Activated naive CD8-positive, alpha-beta T cell treated with anti-CD3 and anti-CD28 coated beads, Interleukin-2, amount 10 ng/mL, durations not matched to agents 7 days and 5 days (primary cell): ENCODE measurements at regions not wholly inside any gene's neighbourhood (a gene's known extent, or its start where the extent isn't known, plus 50 kb on each side); places are given as distances from the start of the nearest gene placed in this dataset.

Source experiments
- ATAC-seq: fragments of 150-1000 bp; cut with Tn5 transposase; one replicate; pipeline ENCODE4 v1.10.0; 2021; ENCODE audit warnings: low read depth, moderate library complexity
- POLR2A ChIA-PET: fragments of 350-600 bp; sonication (Branson Sonifier 250); formaldehyde crosslinking; loops from one replicate; lab custom pipeline; 2021; ENCODE audit warnings: antibody characterized with exemption; lab: Charles Lee
- DNase-seq: peaks from one replicate; pipeline ENCODE4 v3.0.0; 2021
- H3K27ac Mint-ChIP-seq: one replicate; pipeline ENCODE4 v1.8.0; 2022; ENCODE audit warnings: mild to moderate bottlenecking, mixed read lengths
- H3K27me3 Mint-ChIP-seq: one replicate; pipeline ENCODE4 v1.8.0; 2022; ENCODE audit warnings: mild to moderate bottlenecking, moderate library complexity, mixed read lengths
- H3K36me3 Mint-ChIP-seq: one replicate; pipeline ENCODE4 v1.8.0; 2021; ENCODE audit warnings: mild to moderate bottlenecking, mixed read lengths
- H3K4me1 Mint-ChIP-seq: one replicate; pipeline ENCODE4 v1.8.0; 2021; ENCODE audit warnings: mixed read lengths
- H3K4me3 Mint-ChIP-seq: one replicate; pipeline ENCODE4 v1.8.0; 2022; ENCODE audit warnings: mild to moderate bottlenecking, moderate library complexity, mixed read lengths
- H3K9me3 Mint-ChIP-seq: one replicate; pipeline ENCODE4 v1.8.0; 2021; ENCODE audit warnings: mixed read lengths

- ATAC-seq = no peak
- H3K9me3 Mint-ChIP-seq = peaks cover 1% of the 10 kb centered on the region
- H3K27ac Mint-ChIP-seq = no peak overlapping the region
- no peaks in the 10 kb centered on the region for H3K36me3 Mint-ChIP-seq
- DNase-seq = no peak
- no peaks in the 10 kb centered on the region for H3K4me1 Mint-ChIP-seq
- POLR2A ChIA-PET = no interaction called here
- H3K27me3 Mint-ChIP-seq = peaks cover 4% of the 10 kb centered on the region
- no peak overlapping the region for H3K4me3 Mint-ChIP-seq
These were observed 296.0 kb upstream of the SP4 start for GRCh38 chr7:21131897-21132296.

- Mint-ChIP-seq H3K4me1 (no peaks in the 10 kb centered on the region), H3K4me3 (no peak overlapping the region), H3K36me3 (no peaks in the 10 kb centered on the region), H3K27me3 (no peaks in the 10 kb centered on the region), H3K27ac (no peak overlapping the region), H3K9me3 (peaks cover 1% of the 10 kb centered on the region)
- ATAC-seq = no peak
- no peak for DNase-seq
- POLR2A ChIA-PET = no interaction called here
These were observed 293.3 kb upstream of the SP4 start for GRCh38 chr7:21134631-21135030.

- no peak overlapping the region for H3K27ac Mint-ChIP-seq
- no peaks in the 10 kb centered on the region for H3K36me3 Mint-ChIP-seq
- no peak for ATAC-seq
- H3K27me3 Mint-ChIP-seq = no peaks in the 10 kb centered on the region
- no peak for DNase-seq
- POLR2A ChIA-PET = no interaction called here
- no peak overlapping the region for H3K4me3 Mint-ChIP-seq
- H3K9me3 Mint-ChIP-seq = peaks cover 1% of the 10 kb centered on the region
- H3K4me1 Mint-ChIP-seq = no peaks in the 10 kb centered on the region
These were observed 292.4 kb upstream of the SP4 start for GRCh38 chr7:21135437-21135836.

- Mint-ChIP-seq H3K9me3 (peaks cover 1% of the 10 kb centered on the region), H3K27me3 (peaks cover 3% of the 10 kb centered on the region), H3K4me3 (no peak overlapping the region), H3K36me3 (no peaks in the 10 kb centered on the region), H3K4me1 (no peaks in the 10 kb centered on the region), H3K27ac (no peak overlapping the region)
- POLR2A ChIA-PET = no interaction called here
- DNase-seq (no peak), ATAC-seq (no peak)
These were observed 290.2 kb upstream of the SP4 start for GRCh38 chr7:21137640-21138039.

- ATAC-seq (no peak), DNase-seq (no peak)
- H3K36me3 Mint-ChIP-seq = no peaks in the 10 kb centered on the region
- peaks cover 7% of the 10 kb centered on the region for H3K27me3 Mint-ChIP-seq
- no peaks in the 10 kb centered on the region for H3K4me1 Mint-ChIP-seq
- no peak overlapping the region for H3K4me3 Mint-ChIP-seq
- H3K9me3 Mint-ChIP-seq = no peaks in the 10 kb centered on the region
- H3K27ac Mint-ChIP-seq = no peak overlapping the region
- POLR2A ChIA-PET = no interaction called here
These were observed 287.3 kb upstream of the SP4 start for GRCh38 chr7:21140622-21141021.

- H3K4me3 Mint-ChIP-seq = no peak overlapping the region
- no peaks in the 10 kb centered on the region for H3K36me3 Mint-ChIP-seq
- no peaks in the 10 kb centered on the region for H3K9me3 Mint-ChIP-seq
- H3K4me1 Mint-ChIP-seq = no peaks in the 10 kb centered on the region
- no peak for ATAC-seq
- peaks cover 7% of the 10 kb centered on the region for H3K27me3 Mint-ChIP-seq
- DNase-seq = no peak
- no peak overlapping the region for H3K27ac Mint-ChIP-seq
- POLR2A ChIA-PET = no interaction called here
These were observed 286.4 kb upstream of the SP4 start for GRCh38 chr7:21141476-21141875.

GRCh38 chr7:21142081-21142480, 285.8 kb upstream of the SP4 start:
- Mint-ChIP-seq H3K36me3 (no peaks in the 10 kb centered on the region), H3K27me3 (peaks cover 7% of the 10 kb centered on the region), H3K9me3 (no peaks in the 10 kb centered on the region), H3K4me3 (no peak overlapping the region), H3K27ac (no peak overlapping the region), H3K4me1 (no peaks in the 10 kb centered on the region)
- DNase-seq (no peak), ATAC-seq (no peak)
- POLR2A ChIA-PET = no interaction called here

- Mint-ChIP-seq H3K9me3 (no peaks in the 10 kb centered on the region), H3K36me3 (no peaks in the 10 kb centered on the region), H3K27me3 (peaks cover 4% of the 10 kb centered on the region), H3K4me3 (no peak overlapping the region), H3K27ac (no peak overlapping the region), H3K4me1 (no peaks in the 10 kb centered on the region)
- POLR2A ChIA-PET = no interaction called here
- DNase-seq (no peak), ATAC-seq (no peak)
These were observed 281.1 kb upstream of the SP4 start for GRCh38 chr7:21146642-21147423.

- ATAC-seq = no peak
- Mint-ChIP-seq H3K36me3 (no peaks in the 10 kb centered on the region), H3K27me3 (peaks cover 8% of the 10 kb centered on the region), H3K4me3 (no peak overlapping the region), H3K27ac (no peak overlapping the region), H3K4me1 (no peaks in the 10 kb centered on the region), H3K9me3 (no peaks in the 10 kb centered on the region)
- POLR2A ChIA-PET = no interaction called here
- DNase-seq = no peak
These were observed 278.1 kb upstream of the SP4 start for GRCh38 chr7:21149809-21150208.

- Mint-ChIP-seq H3K36me3 (no peaks in the 10 kb centered on the region), H3K27ac (no peak overlapping the region), H3K4me3 (no peak overlapping the region), H3K27me3 (peaks cover 7% of the 10 kb centered on the region), H3K4me1 (no peaks in the 10 kb centered on the region), H3K9me3 (no peaks in the 10 kb centered on the region)
- no peak for ATAC-seq
- no peak for DNase-seq
- POLR2A ChIA-PET = no interaction called here
These were observed 273.3 kb upstream of the SP4 start for GRCh38 chr7:21154614-21155013.

- POLR2A ChIA-PET = interaction anchor here (0.5 kb wide), 1 partner anchor 268 kb away, joined by 5 read pairs; no protein-coding TSS in a partner anchor
- ATAC-seq = no peak
- H3K4me3 Mint-ChIP-seq = no peak overlapping the region
- no peak for DNase-seq
- no peaks in the 10 kb centered on the region for H3K4me1 Mint-ChIP-seq
- H3K27ac Mint-ChIP-seq = no peak overlapping the region
- peaks cover 3% of the 10 kb centered on the region for H3K27me3 Mint-ChIP-seq
- H3K9me3 Mint-ChIP-seq = no peaks in the 10 kb centered on the region
- no peaks in the 10 kb centered on the region for H3K36me3 Mint-ChIP-seq
These were observed 268.4 kb upstream of the SP4 start for GRCh38 chr7:21159506-21159905.

- H3K36me3 Mint-ChIP-seq = no peaks in the 10 kb centered on the region
- no peak for ATAC-seq
- H3K4me3 Mint-ChIP-seq = no peak overlapping the region
- no peaks in the 10 kb centered on the region for H3K9me3 Mint-ChIP-seq
- no peak overlapping the region for H3K27ac Mint-ChIP-seq
- H3K4me1 Mint-ChIP-seq = no peaks in the 10 kb centered on the region
- H3K27me3 Mint-ChIP-seq = peaks cover 3% of the 10 kb centered on the region
- no peak for DNase-seq
- POLR2A ChIA-PET = no interaction called here
These were observed 267.5 kb upstream of the SP4 start for GRCh38 chr7:21160401-21160800.

- peaks cover 2% of the 10 kb centered on the region for H3K9me3 Mint-ChIP-seq
- no peak overlapping the region for H3K27ac Mint-ChIP-seq
- H3K4me3 Mint-ChIP-seq = no peak overlapping the region
- no peak for ATAC-seq
- no peak for DNase-seq
- H3K27me3 Mint-ChIP-seq = peaks cover 29% of the 10 kb centered on the region
- H3K4me1 Mint-ChIP-seq = no peaks in the 10 kb centered on the region
- POLR2A ChIA-PET = no interaction called here
- no peaks in the 10 kb centered on the region for H3K36me3 Mint-ChIP-seq
These were observed 259.9 kb upstream of the SP4 start for GRCh38 chr7:21167942-21168341.

- H3K9me3 Mint-ChIP-seq = peaks cover 2% of the 10 kb centered on the region
- DNase-seq = no peak
- no peaks in the 10 kb centered on the region for H3K4me1 Mint-ChIP-seq
- no peak overlapping the region for H3K27ac Mint-ChIP-seq
- no peak overlapping the region for H3K4me3 Mint-ChIP-seq
- POLR2A ChIA-PET = no interaction called here
- no peak for ATAC-seq
- no peaks in the 10 kb centered on the region for H3K36me3 Mint-ChIP-seq
- peaks cover 29% of the 10 kb centered on the region for H3K27me3 Mint-ChIP-seq
These were observed 258.0 kb upstream of the SP4 start for GRCh38 chr7:21169667-21170580.
